K562 (cell line): ENCODE measurements at regions not wholly inside any gene's neighbourhood (a gene's known extent, or its start where the extent isn't known, plus 50 kb on each side); places are given as distances from the start of the nearest gene placed in this dataset.

Experiments used
- BRD4 ChIP-seq: fragments of 200-600 bp; sonication (generic); IDR thresholded peaks from 2 replicates; pipeline ENCODE4 v1.6.1; 2017; ENCODE audit warnings: inconsistent platforms
- CBFA2T2 ChIP-seq: fragments of 450-650 bp; conservative IDR thresholded peaks from 2 replicates; pipeline ENCODE4 v1.6.1; 2017; ENCODE audit warnings: mild to moderate bottlenecking
- CBX2 ChIP-seq: fragments of 200-600 bp; sonication (generic); IDR thresholded peaks from one replicate; pipeline ENCODE4 v1.6.1; 2012; ENCODE audit warnings: mild to moderate bottlenecking, low read length, inconsistent platforms; ENCODE audit not compliant: insufficient read depth, poor library complexity, severe bottlenecking
- CSDE1 ChIP-seq, 2 experiments: fragments of 450-650 bp; IDR thresholded peaks; 2 replicates each; pipeline ENCODE4 v1.6.1; 2016; ENCODE audit warnings: mild to moderate bottlenecking in 1 of 2
- FOS ChIP-seq: IDR thresholded peaks from 3 replicates; pipeline ENCODE4 v1.6.1; 2011; ENCODE audit not compliant: insufficient read length; ENCODE audit errors: extremely low read depth
- FOXJ2 ChIP-seq: fragments of 200-800 bp; sonication (Bioruptor generic); IDR thresholded peaks from 2 replicates; pipeline ENCODE4 v1.6.1; 2016; ENCODE audit warnings: missing genetic modification characterization, missing compliant biosample characterization
- HMG20B ChIP-seq: fragments of 250-450 bp; sonication (Bioruptor Pico); IDR thresholded peaks from 2 replicates; pipeline ENCODE4 v1.5.0; 2021; ENCODE audit warnings: mild to moderate bottlenecking
- RERE ChIP-seq: sonication (generic); formaldehyde crosslinking; IDR thresholded peaks from 2 replicates; pipeline ENCODE4 v1.8.0; 2023; ENCODE audit warnings: missing genetic modification reagents, mild to moderate bottlenecking, borderline replicate concordance
- SMARCA4 ChIP-seq: fragments of 450-650 bp; IDR thresholded peaks from 2 replicates; pipeline ENCODE4 v1.6.1; 2016
- ZC3H11A ChIP-seq: IDR thresholded peaks from 2 replicates; pipeline ENCODE4 v1.6.1; 2012; ENCODE audit warnings: low read depth, low read length, improper control_type of control experiment
- ZNF785 ChIP-seq: fragments of 250-450 bp; sonication (Bioruptor Pico); IDR thresholded peaks from 2 replicates; pipeline ENCODE4 v1.4.0; 2020; ENCODE audit warnings: mild to moderate bottlenecking
- TF ChIP-seq, protein P1 (sequence below): fragments of 200-800 bp; sonication (Bioruptor generic); IDR thresholded peaks from 2 replicates; pipeline ENCODE4 v1.6.1; 2017; ENCODE audit warnings: missing genetic modification characterization, missing compliant biosample characterization

- TF ChIP-seq FOS, result no peak
- TF ChIP-seq FOXJ2 (tag), result no peak
- no peak for TF ChIP-seq CBX2
- no peak for TF ChIP-seq ZC3H11A
- TF ChIP-seq CSDE1 (IDR thresholded peaks at IDR 0.05), result no peak
- TF ChIP-seq HMG20B, result no peak
- TF ChIP-seq, protein P1, sequence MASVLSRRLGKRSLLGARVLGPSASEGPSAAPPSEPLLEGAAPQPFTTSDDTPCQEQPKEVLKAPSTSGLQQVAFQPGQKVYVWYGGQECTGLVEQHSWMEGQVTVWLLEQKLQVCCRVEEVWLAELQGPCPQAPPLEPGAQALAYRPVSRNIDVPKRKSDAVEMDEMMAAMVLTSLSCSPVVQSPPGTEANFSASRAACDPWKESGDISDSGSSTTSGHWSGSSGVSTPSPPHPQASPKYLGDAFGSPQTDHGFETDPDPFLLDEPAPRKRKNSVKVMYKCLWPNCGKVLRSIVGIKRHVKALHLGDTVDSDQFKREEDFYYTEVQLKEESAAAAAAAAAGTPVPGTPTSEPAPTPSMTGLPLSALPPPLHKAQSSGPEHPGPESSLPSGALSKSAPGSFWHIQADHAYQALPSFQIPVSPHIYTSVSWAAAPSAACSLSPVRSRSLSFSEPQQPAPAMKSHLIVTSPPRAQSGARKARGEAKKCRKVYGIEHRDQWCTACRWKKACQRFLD (CRISPR knock-in tag), result no peak
- TF ChIP-seq ZNF785 (CRISPR knock-in tag), result no peak
- no peak for TF ChIP-seq BRD4
- no peak for TF ChIP-seq CBFA2T2
- TF ChIP-seq RERE (CRISPR knock-in tag), result no peak
- no peak for TF ChIP-seq SMARCA4
- TF ChIP-seq, all 486 proteins: peak for 0
Measured at GRCh38 chr4:137823007-137823406, 290.7 kb upstream of the PCDH18 start (continued).
